ENCODE measurements at regions not wholly inside any gene's neighbourhood (a gene's known extent, or its start where the extent isn't known, plus 50 kb on each side); places are given as distances from the start of the nearest gene placed in this dataset.

DNA sequence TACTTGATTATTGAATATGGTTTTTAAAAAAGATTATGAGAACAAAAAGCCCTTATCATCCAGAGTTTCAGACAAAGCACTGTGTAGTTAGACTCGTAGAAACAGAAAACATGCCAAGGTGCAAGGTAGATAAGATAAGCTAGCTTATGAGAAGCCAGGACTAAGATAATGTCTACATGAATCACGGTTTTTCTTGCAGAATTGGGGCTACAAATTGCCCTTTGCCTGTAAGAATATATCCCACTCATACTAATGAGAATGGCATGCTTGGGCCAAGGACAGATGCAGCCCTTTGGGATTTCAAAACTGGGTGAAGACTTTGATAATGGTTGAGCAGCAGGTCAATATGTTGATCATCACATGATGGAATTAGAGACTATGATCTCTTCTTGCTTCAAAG, 165.3 kb upstream of the PREP start:
- TF ChIP-seq, protein P1, sequence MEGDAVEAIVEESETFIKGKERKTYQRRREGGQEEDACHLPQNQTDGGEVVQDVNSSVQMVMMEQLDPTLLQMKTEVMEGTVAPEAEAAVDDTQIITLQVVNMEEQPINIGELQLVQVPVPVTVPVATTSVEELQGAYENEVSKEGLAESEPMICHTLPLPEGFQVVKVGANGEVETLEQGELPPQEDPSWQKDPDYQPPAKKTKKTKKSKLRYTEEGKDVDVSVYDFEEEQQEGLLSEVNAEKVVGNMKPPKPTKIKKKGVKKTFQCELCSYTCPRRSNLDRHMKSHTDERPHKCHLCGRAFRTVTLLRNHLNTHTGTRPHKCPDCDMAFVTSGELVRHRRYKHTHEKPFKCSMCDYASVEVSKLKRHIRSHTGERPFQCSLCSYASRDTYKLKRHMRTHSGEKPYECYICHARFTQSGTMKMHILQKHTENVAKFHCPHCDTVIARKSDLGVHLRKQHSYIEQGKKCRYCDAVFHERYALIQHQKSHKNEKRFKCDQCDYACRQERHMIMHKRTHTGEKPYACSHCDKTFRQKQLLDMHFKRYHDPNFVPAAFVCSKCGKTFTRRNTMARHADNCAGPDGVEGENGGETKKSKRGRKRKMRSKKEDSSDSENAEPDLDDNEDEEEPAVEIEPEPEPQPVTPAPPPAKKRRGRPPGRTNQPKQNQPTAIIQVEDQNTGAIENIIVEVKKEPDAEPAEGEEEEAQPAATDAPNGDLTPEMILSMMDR (conservative IDR thresholded peaks at IDR 0.05; ENCODE audit: low read depth, low read length) = no peak
- no peak overlapping the region for H3K4me3 ChIP-seq (ENCODE audit: low read length)
- DNase-seq (ENCODE audit: low read depth) = no peak

DNA sequence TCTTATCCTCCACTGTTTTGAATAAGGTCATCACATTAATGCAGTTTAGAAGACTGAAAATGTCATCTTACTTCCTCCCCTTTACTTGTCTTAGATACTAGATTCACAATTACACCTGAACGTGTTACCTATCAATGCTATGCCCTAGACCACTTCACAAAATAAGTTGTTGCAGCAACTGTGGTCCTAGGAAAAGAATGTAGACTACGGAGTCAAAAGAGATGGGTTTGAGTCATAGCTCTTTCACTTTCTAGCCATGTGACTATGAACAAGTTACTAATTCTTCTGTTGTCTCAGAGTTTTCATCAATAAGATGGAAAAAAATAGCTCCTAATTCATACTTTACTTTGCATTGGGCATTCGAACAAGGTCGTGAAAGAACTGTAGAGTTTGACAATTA, 164.3 kb upstream of the PREP start:
- no peak overlapping the region for H3K4me3 ChIP-seq (ENCODE audit: low read length)
- DNase-seq (ENCODE audit: low read depth) = no peak
- TF ChIP-seq, protein P1 (conservative IDR thresholded peaks at IDR 0.05; ENCODE audit: low read depth, low read length) = no peak

DNA sequence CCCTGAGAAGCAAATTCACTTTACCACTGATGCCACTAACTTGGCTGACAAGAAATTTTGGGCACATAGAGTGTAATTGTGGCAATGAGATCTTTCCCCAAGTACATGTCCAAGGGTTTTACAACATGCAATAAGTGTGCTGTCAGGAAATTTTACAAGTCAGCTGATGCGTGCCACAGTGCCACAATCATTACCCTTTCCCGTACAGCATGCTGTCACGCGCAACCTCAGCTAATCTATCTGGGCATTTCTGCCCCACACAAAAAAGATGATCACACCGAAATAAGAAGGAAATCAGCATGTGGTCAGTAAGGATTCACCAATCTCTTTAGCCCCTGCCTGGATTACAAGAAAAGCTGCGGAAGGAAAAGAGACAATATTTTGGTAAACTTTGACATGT, 163.6 kb upstream of the PREP start:
- DNase-seq (ENCODE audit: low read depth) = no peak
- TF ChIP-seq, protein P1 (conservative IDR thresholded peaks at IDR 0.05; ENCODE audit: low read depth, low read length) = no peak
- no peak overlapping the region for H3K4me3 ChIP-seq (ENCODE audit: low read length)

DNA sequence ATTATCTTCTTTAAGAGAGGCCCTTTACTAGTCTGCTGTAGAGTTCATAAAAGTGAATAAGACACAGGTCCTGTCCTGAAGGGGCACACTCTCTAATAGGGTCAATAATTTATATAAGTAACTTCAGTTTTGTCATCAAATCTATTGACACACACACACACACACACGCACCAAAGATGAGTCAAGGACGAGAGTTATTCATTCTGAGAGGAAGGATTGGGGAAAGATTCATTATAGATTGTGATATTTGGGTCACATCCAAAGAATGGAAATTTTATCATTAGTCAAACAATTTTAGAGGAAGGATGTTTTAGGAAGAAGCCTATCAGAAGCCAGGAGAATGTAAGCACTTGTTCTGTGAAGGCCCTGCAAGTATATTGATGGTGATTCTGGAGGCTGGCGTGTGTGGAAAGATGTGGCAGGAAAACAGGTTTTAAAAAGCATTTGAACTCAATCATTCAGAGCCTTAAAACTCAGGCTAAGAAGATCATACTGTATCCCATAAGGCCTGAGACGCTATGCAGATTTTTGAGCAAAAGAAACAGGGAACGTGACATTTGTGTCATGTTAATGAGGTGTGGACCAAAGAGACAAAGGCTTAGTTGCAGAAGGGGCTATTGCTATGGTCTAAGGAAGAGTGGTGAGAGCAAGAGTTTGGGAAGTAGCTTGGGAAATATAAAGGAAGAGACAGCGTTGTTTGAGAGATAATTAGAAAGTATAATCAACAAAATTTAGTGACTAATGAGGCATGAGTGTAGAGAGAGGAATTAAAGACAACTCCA, 161.4 kb upstream of the PREP start:
- no peak overlapping the region for H3K4me3 ChIP-seq (ENCODE audit: low read length)
- TF ChIP-seq, protein P1 (conservative IDR thresholded peaks at IDR 0.05; ENCODE audit: low read depth, low read length) = no peak
- no peak for DNase-seq (ENCODE audit: low read depth)

DNA sequence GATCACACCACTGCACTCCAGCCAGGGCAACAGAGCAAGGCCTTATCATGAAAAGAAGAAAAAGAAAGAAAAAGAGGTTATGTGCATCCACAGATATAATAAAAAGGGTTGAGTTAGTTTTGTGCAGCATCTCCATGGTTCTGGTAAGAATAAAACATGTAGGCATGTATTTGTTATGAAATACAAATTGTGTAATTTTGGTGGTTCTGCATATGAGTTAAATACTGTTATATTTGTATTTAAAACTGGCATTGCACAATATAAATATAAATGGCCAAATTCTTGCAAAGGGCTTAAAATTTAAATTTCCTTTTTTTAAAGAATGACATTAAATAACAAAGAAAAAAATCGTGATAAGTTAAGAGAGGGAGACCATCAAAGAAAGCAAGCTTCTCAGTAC, 159.1 kb upstream of the PREP start:
- TF ChIP-seq, protein P1 (conservative IDR thresholded peaks at IDR 0.05; ENCODE audit: low read depth, low read length) = no peak
- no peak for DNase-seq (ENCODE audit: low read depth)
- H3K4me3 ChIP-seq (ENCODE audit: low read length) = no peak overlapping the region

DNA sequence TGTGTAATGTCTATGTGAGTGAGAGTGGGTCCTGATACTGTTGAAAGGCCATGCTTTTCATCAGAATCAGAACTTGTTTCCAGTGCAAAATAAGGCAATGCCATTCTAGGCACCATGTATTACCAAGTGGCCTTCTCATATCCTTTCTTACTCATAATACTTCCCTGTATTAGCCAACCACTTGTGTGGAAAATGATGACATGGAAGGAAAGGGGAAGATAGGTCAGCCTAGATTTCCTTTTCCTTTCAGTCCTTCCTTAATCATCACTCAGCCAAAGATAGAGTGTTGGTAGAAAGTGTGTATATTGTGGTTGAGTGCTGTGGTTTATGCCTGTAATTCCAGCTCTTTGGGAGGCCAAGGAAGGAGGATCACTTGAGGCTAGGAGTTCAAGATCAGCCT, 158.6 kb upstream of the PREP start:
- no peak for DNase-seq (ENCODE audit: low read depth)
- H3K4me3 ChIP-seq (ENCODE audit: low read length) = no peak overlapping the region
- TF ChIP-seq, protein P1 (conservative IDR thresholded peaks at IDR 0.05; ENCODE audit: low read depth, low read length) = no peak

DNA sequence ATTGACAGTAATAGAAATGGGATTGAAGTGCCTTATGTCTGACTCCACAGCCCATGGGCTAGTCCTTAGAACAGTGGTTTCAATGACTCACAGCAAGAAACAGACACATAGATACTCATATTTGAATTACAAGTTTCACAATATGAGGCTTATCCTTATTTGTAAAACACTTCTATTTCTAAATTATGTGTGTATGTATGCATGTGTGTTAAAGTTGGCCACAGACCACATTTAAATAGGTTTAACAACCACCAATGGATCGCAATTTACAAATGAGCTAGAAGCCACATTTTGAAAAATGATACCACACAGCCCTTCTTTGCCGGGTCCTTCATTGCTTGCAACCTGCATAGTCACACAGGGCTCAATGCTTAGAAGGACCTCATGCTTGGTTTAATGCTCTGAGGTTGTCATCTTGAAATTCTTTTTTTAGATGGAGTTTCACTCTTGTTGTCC, 157.8 kb upstream of the PREP start:
- no peak overlapping the region for H3K4me3 ChIP-seq (ENCODE audit: low read length)
- no peak for DNase-seq (ENCODE audit: low read depth)
- TF ChIP-seq, protein P1 (conservative IDR thresholded peaks at IDR 0.05; ENCODE audit: low read depth, low read length) = no peak
